Effector memory CD4-positive, alpha-beta T cell (primary cell): ENCODE measurements at regions not wholly inside any gene's neighbourhood (a gene's known extent, or its start where the extent isn't known, plus 50 kb on each side); places are given as distances from the start of the nearest gene placed in this dataset.
"Not testable (repeated sequence)": the region's sequence is repeated elsewhere in the genome, so short reads cannot be mapped to it uniquely, and the experiment has no call there.

Source experiments
- DNase-seq, 3 donors: peaks; one replicate each; pipeline ENCODE4 v3.0.0-alpha.2; 2020
- H3K27ac ChIP-seq: 2 replicates; pipeline ENCODE4 v1.7.0; 2013; ENCODE audit warnings: mild to moderate bottlenecking, low read length, moderate library complexity; ENCODE audit not compliant: insufficient read depth, poor library complexity, severe bottlenecking
- H3K27me3 ChIP-seq: replicated peaks from 2 replicates; pipeline ENCODE4 v1.7.0; 2013; ENCODE audit warnings: mild to moderate bottlenecking, low read length; ENCODE audit not compliant: insufficient read depth, control insufficient read depth, poor library complexity, severe bottlenecking
- H3K36me3 ChIP-seq: 2 replicates; pipeline ENCODE4 v1.7.0; 2013; ENCODE audit warnings: mild to moderate bottlenecking, low read length, moderate library complexity; ENCODE audit not compliant: control insufficient read depth, insufficient read depth
- H3K4me1 ChIP-seq: 2 replicates; pipeline ENCODE4 v1.7.0; 2013; ENCODE audit warnings: low read length, mild to moderate bottlenecking; ENCODE audit not compliant: control insufficient read depth, insufficient read depth, poor library complexity, severe bottlenecking
- H3K4me3 ChIP-seq: 2 replicates; pipeline ENCODE4 v1.7.0; 2013; ENCODE audit warnings: low read length, low read depth, mild to moderate bottlenecking; ENCODE audit not compliant: insufficient read depth, poor library complexity, severe bottlenecking
- H3K9me3 ChIP-seq: 2 replicates; pipeline ENCODE4 v1.7.0; 2013; ENCODE audit warnings: mild to moderate bottlenecking, low read length, moderate library complexity; ENCODE audit not compliant: control insufficient read depth

- H3K9me3 ChIP-seq: no peaks in the 10 kb centered on the region
- H3K4me1 ChIP-seq: no peaks in the 10 kb centered on the region
- H3K36me3 ChIP-seq: no peaks in the 10 kb centered on the region
- H3K27me3 ChIP-seq: no peaks in the 10 kb centered on the region
- DNase-seq: peak in 1 of 3 donors; percentile 3
- H3K4me3 ChIP-seq: no peak overlapping the region
- no peak overlapping the region for H3K27ac ChIP-seq
These were observed 61.4 kb upstream of the BMAL1 start for GRCh38 chr11:13216019-13216710.

GRCh38 chr11:13216711-13217075, 60.9 kb upstream of the BMAL1 start:
- H3K27me3 ChIP-seq: no peaks in the 10 kb centered on the region
- no peak for DNase-seq
- H3K27ac ChIP-seq: no peak overlapping the region
- no peaks in the 10 kb centered on the region for H3K36me3 ChIP-seq
- no peak overlapping the region for H3K4me3 ChIP-seq
- no peaks in the 10 kb centered on the region for H3K9me3 ChIP-seq
- H3K4me1 ChIP-seq: no peaks in the 10 kb centered on the region

GRCh38 chr11:13218685-13219084, 58.9 kb upstream of the BMAL1 start:
- not testable (repeated sequence) for H3K36me3 ChIP-seq, H3K27ac ChIP-seq, H3K4me3 ChIP-seq, H3K27me3 ChIP-seq, H3K4me1 ChIP-seq, H3K9me3 ChIP-seq, DNase-seq

GRCh38 chr11:13220148-13220547, 57.4 kb upstream of the BMAL1 start:
- no peaks in the 10 kb centered on the region for H3K4me1 ChIP-seq
- H3K27me3 ChIP-seq: no peaks in the 10 kb centered on the region
- H3K4me3 ChIP-seq: no peak overlapping the region
- no peak for DNase-seq
- H3K36me3 ChIP-seq: no peaks in the 10 kb centered on the region
- no peaks in the 10 kb centered on the region for H3K9me3 ChIP-seq
- no peak overlapping the region for H3K27ac ChIP-seq

- no peaks in the 10 kb centered on the region for H3K4me1 ChIP-seq
- no peaks in the 10 kb centered on the region for H3K27me3 ChIP-seq
- no peak overlapping the region for H3K27ac ChIP-seq
- DNase-seq: no peak
- no peaks in the 10 kb centered on the region for H3K36me3 ChIP-seq
- no peaks in the 10 kb centered on the region for H3K9me3 ChIP-seq
- H3K4me3 ChIP-seq: no peak overlapping the region
These were observed 55.9 kb upstream of the BMAL1 start for GRCh38 chr11:13221722-13222121.

- H3K9me3 ChIP-seq: no peaks in the 10 kb centered on the region
- H3K27ac ChIP-seq: no peak overlapping the region
- DNase-seq: no peak
- no peaks in the 10 kb centered on the region for H3K4me1 ChIP-seq
- H3K36me3 ChIP-seq: no peaks in the 10 kb centered on the region
- no peak overlapping the region for H3K4me3 ChIP-seq
- no peaks in the 10 kb centered on the region for H3K27me3 ChIP-seq
These were observed 55.3 kb upstream of the BMAL1 start for GRCh38 chr11:13222285-13222684.

- Histone ChIP-seq H3K4me1 (no peaks in the 10 kb centered on the region), H3K9me3 (no peaks in the 10 kb centered on the region), H3K27me3 (no peaks in the 10 kb centered on the region), H3K36me3 (no peaks in the 10 kb centered on the region), H3K27ac (no peak overlapping the region), H3K4me3 (no peak overlapping the region)
- DNase-seq: no peak
These were observed 54.5 kb upstream of the BMAL1 start for GRCh38 chr11:13223112-13223511.

GRCh38 chr11:13224324-13224723, 53.3 kb upstream of the BMAL1 start:
- no peak for DNase-seq
- Histone ChIP-seq H3K4me3 (no peak overlapping the region), H3K27me3 (no peaks in the 10 kb centered on the region), H3K27ac (no peak overlapping the region), H3K4me1 (no peaks in the 10 kb centered on the region), H3K36me3 (no peaks in the 10 kb centered on the region), H3K9me3 (no peaks in the 10 kb centered on the region)

- no peaks in the 10 kb centered on the region for H3K4me1 ChIP-seq
- no peak for DNase-seq
- H3K27ac ChIP-seq: no peak overlapping the region
- no peak overlapping the region for H3K4me3 ChIP-seq
- no peaks in the 10 kb centered on the region for H3K27me3 ChIP-seq
- no peaks in the 10 kb centered on the region for H3K36me3 ChIP-seq
- no peaks in the 10 kb centered on the region for H3K9me3 ChIP-seq
These were observed 52.3 kb upstream of the BMAL1 start for GRCh38 chr11:13225038-13226001.

GRCh38 chr11:13227676-13228255, 49.8 kb upstream of the BMAL1 start:
- Histone ChIP-seq H3K4me3 (no peak overlapping the region), H3K36me3 (no peaks in the 10 kb centered on the region), H3K4me1 (no peaks in the 10 kb centered on the region), H3K9me3 (no peaks in the 10 kb centered on the region), H3K27me3 (no peaks in the 10 kb centered on the region), H3K27ac (no peak overlapping the region)
- DNase-seq: no peak
